ENCODE measurements at regions not wholly inside any gene's neighbourhood (a gene's known extent, or its start where the extent isn't known, plus 50 kb on each side); places are given as distances from the start of the nearest gene placed in this dataset.

- no peak for TF ChIP-seq CTCF (IDR thresholded peaks at IDR 0.05)
- TF ChIP-seq POLR2AphosphoS5 (IDR thresholded peaks at IDR 0.05): no peak
- no peak for TF ChIP-seq EP300 (IDR thresholded peaks at IDR 0.05)
Observed at GRCh38 chr11:123272565-123272964, 77.5 kb upstream of the CLMP start.

All from upper lobe of left lung (tissue), 4 donors.